Spleen (tissue), 11 donors: ENCODE measurements at regions not wholly inside any gene's neighbourhood (a gene's known extent, or its start where the extent isn't known, plus 50 kb on each side); places are given as distances from the start of the nearest gene placed in this dataset.
"Not testable (repeated sequence)": the region's sequence is repeated elsewhere in the genome, so short reads cannot be mapped to it uniquely, and the experiment has no call there.

ENCODE experiments used
- DNase-seq: peaks from one replicate; pipeline ENCODE4 v3.0.0-alpha.2; 2020
- H3K27ac ChIP-seq, 8 donors: fragments of 200-600 bp; sonication (generic) in 7 of 8; 1 replicate in 4 of 8; 2 replicates in 4 of 8; pipeline versions ENCODE4 v1.5.0 to v1.8.0; 2016 to 2021; ENCODE audit warnings: inconsistent platforms in 4 of 8, mild to moderate bottlenecking in 4 of 8, moderate library complexity in 1 of 8
- H3K27me3 ChIP-seq, 7 donors: fragments of 200-600 bp; sonication (generic) in 6 of 7; replicated peaks in 1 of 7; 1 replicate in 4 of 7; 2 replicates in 3 of 7; pipeline versions ENCODE4 v1.5.0 to v1.8.0; 2016 to 2021; ENCODE audit warnings: inconsistent platforms in 3 of 7, mild to moderate bottlenecking in 1 of 7
- H3K36me3 ChIP-seq, 6 donors: fragments of 200-600 bp; sonication (generic) in 5 of 6; 1 replicate in 4 of 6; 2 replicates in 2 of 6; pipeline versions ENCODE4 v1.5.0 to v1.8.0; 2016 to 2021; ENCODE audit warnings: inconsistent platforms in 2 of 6
- H3K4me1 ChIP-seq, 6 donors: fragments of 200-600 bp; sonication (generic) in 5 of 6; 1 replicate in 3 of 6; 2 replicates in 3 of 6; pipeline versions ENCODE4 v1.5.0 to v1.8.0; 2016 to 2021; ENCODE audit warnings: inconsistent platforms in 3 of 6
- H3K4me3 ChIP-seq, 8 donors: fragments of 200-600 bp; sonication (generic) in 7 of 8; 1 replicate in 4 of 8; 2 replicates in 4 of 8; pipeline versions ENCODE4 v1.5.0 to v1.8.0; 2016 to 2021; ENCODE audit warnings: inconsistent platforms in 4 of 8, mild to moderate bottlenecking in 4 of 8, moderate library complexity in 2 of 8
- H3K9me3 ChIP-seq, 8 donors: fragments of 200-600 bp; sonication (generic) in 7 of 8; 1 replicate in 4 of 8; 2 replicates in 4 of 8; pipeline versions ENCODE4 v1.5.0 to v1.8.0; 2016 to 2021; ENCODE audit warnings: inconsistent platforms in 4 of 8
- CTCF ChIP-seq, 11 experiments: fragments of 200-600 bp in 7 of 11; fragments of 450-650 bp in 4 of 11; sonication (generic) in 4 of 11; IDR thresholded peaks in 8 of 11; conservative IDR thresholded peaks in 3 of 11; 1 replicate in 7 of 11; 2 replicates in 4 of 11; pipeline versions ENCODE4 v1.4.0 to v1.8.0; 2016 to 2021; ENCODE audit warnings: antibody characterized with exemption in 11 of 11, inconsistent platforms in 4 of 11, mild to moderate bottlenecking in 1 of 11
- POLR2A ChIP-seq, 3 donors: fragments of 450-650 bp; IDR thresholded peaks; one replicate each; pipeline ENCODE4 v1.5.1; 2017; ENCODE audit warnings: antibody characterized with exemption in 3 of 3, mild to moderate bottlenecking in 1 of 3
- POLR2AphosphoS5 ChIP-seq, 3 donors: sonication (generic); formaldehyde crosslinking; IDR thresholded peaks; one replicate each; pipeline ENCODE4 v1.5.1; 2017; ENCODE audit warnings: antibody characterized with exemption in 3 of 3
- WGBS, 5 donors: extraction: QIAGEN DNeasy Blood & Tissue Kit in 3 of 5; methylation state at CpG; one replicate each; pipeline versions ENCODE4 v1.1.5 to v1.1.7; 2013 to 2018; 5-methylcytosine and 5-hydroxymethylcytosine counted together
- intact Hi-C: fragments of 100-400 bp; cut with DNase I; formaldehyde crosslinking; loops from one replicate; pipeline ENCODE4 v1.15.0; 2023; ENCODE audit warnings: low total_unique reads
- donor health status: healthy with polysubstance abuse.
- donor health status: DM: no; HTN: no; CAD: no; lungs with moderate emphysema.
- donor health status: DM: no; HTN: no; CAD: no.
- donor health status: Bipolar disorder and iron deficiency.
- donor health status: healthy.
- donor health status: DM: no; HTN: no; CAD: no.
- donor health status: DM: yes; HTN: yes; CAD: no.

GRCh38 chr21:25449950-25450349 is 157.3 kb downstream of the MRPL39 start:
- TF ChIP-seq POLR2AphosphoS5 (IDR thresholded peaks at IDR 0.05) (no peak), CTCF (IDR thresholded peaks at IDR 0.05 in 8 of 11, conservative IDR thresholded peaks at IDR 0.05 in 3 of 11) (no peak), POLR2A (IDR thresholded peaks at IDR 0.05) (no peak)
- no peak for DNase-seq
- Histone ChIP-seq H3K27me3 (no peaks in the 10 kb centered on the region), H3K27ac (no peak overlapping the region), H3K4me1 (no peaks in the 10 kb centered on the region), H3K36me3 (no peaks in the 10 kb centered on the region), H3K9me3 (peaks cover 0 to 13% (median 2%) of the 10 kb centered on the region in 8 donors), H3K4me3 (no peak overlapping the region)
- WGBS, 5 donors: 74 to 95% (median 92%) methylated on average over 3 of the region's 3 CpGs
- intact Hi-C loops: no loop called here

DNA sequence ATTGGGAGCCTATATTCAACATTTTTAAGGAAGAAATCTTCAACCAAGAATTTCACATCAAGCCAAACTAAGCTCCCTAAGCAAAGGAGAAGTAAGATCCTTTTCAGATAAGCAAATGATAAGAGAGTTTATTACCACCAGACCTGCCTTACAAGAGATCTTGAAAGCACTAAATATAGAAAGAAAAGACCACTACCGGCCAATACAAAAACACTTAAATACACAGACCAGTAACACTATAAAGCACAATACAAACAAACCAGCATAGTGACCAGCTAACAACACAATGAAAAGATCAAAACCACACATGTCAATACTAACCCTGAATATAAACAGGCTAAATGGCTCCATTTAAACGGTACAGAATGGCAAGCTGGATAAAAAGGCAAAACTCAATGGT is 165.4 kb downstream of the MRPL39 start:
- 61 to 72% (median 71%) methylated on average over 2 of the region's 2 CpGs for WGBS, 5 donors
- intact Hi-C loops: no loop called here
- H3K36me3 ChIP-seq: no peaks in the 10 kb centered on the region
- H3K27ac ChIP-seq: no peak overlapping the region
- H3K4me3 ChIP-seq: no peak overlapping the region
- no peaks in the 10 kb centered on the region for H3K27me3 ChIP-seq
- no peak for DNase-seq
- TF ChIP-seq CTCF (IDR thresholded peaks at IDR 0.05 in 8 of 11, conservative IDR thresholded peaks at IDR 0.05 in 3 of 11) (no peak), POLR2AphosphoS5 (IDR thresholded peaks at IDR 0.05) (no peak), POLR2A (IDR thresholded peaks at IDR 0.05) (no peak)
- H3K9me3 ChIP-seq: peaks cover 0 to 4% (median 0%) of the 10 kb centered on the region in 8 donors
- no peaks in the 10 kb centered on the region for H3K4me1 ChIP-seq

GRCh38 chr21:25437465-25437864 is 169.8 kb downstream of the MRPL39 start:
- intact Hi-C loops, DNase-seq: not testable (repeated sequence)
- WGBS, 5 donors: 82 to 94% (median 89%) methylated on average over 2 of the region's 2 CpGs

DNA sequence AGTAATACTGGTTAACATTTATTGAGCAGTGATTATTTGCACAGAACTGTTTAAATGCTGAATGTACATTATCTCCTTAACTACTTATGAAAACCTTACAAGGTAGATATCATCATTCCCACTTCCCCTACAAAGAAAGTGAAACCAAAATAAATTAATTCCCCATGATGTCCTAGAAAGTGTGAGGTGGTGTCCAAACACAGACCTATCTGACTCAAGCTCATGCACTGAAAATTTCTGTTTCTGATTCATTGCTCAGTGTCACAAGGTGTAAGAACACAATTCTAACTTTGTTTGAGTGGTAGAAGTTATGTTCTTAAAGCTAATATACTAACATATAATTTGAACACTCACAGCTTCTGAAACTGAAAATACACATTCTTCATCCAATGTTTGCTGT is 178.7 kb downstream of the MRPL39 start:
- intact Hi-C loops: loop anchor here (10.0 kb wide), 1 partner anchor 276 kb away; no protein-coding TSS in a partner anchor
- no peak for DNase-seq
- no peak overlapping the region for H3K27ac ChIP-seq
- TF ChIP-seq CTCF (IDR thresholded peaks at IDR 0.05 in 8 of 11, conservative IDR thresholded peaks at IDR 0.05 in 3 of 11) (no peak), POLR2AphosphoS5 (IDR thresholded peaks at IDR 0.05) (no peak), POLR2A (IDR thresholded peaks at IDR 0.05) (no peak)
- peaks cover 0 to 28% (median 5%) of the 10 kb centered on the region in 6 donors for H3K4me1 ChIP-seq
- no peak overlapping the region for H3K4me3 ChIP-seq
- no peaks in the 10 kb centered on the region for H3K27me3 ChIP-seq
- H3K9me3 ChIP-seq: no peaks in the 10 kb centered on the region
- no peaks in the 10 kb centered on the region for H3K36me3 ChIP-seq

More at GRCh38 chr21:25437465-25437864, 169.8 kb downstream of the MRPL39 start:
- H3K27me3 ChIP-seq, H3K4me3 ChIP-seq, H3K4me1 ChIP-seq, H3K27ac ChIP-seq, H3K9me3 ChIP-seq, H3K36me3 ChIP-seq: not testable (repeated sequence)

- Histone ChIP-seq H3K36me3 (no peaks in the 10 kb centered on the region), H3K9me3 (no peaks in the 10 kb centered on the region), H3K4me1 (peaks cover 0 to 34% (median 9%) of the 10 kb centered on the region in 6 donors), H3K27ac (no peak overlapping the region), H3K4me3 (no peak overlapping the region), H3K27me3 (no peaks in the 10 kb centered on the region)
- intact Hi-C loops: loop anchor here (10.0 kb wide), 1 partner anchor 277 kb away; no protein-coding TSS in a partner anchor
- TF ChIP-seq CTCF (IDR thresholded peaks at IDR 0.05 in 8 of 11, conservative IDR thresholded peaks at IDR 0.05 in 3 of 11): no peak
- TF ChIP-seq POLR2A (IDR thresholded peaks at IDR 0.05): no peak
- TF ChIP-seq POLR2AphosphoS5 (IDR thresholded peaks at IDR 0.05): no peak
- WGBS, 5 donors: 75 to 85% (median 79%) methylated on average over 5 of the region's 5 CpGs
- DNase-seq: no peak
Measured at GRCh38 chr21:25427828-25428227, 179.5 kb downstream of the MRPL39 start.
